H9 (cell line): ENCODE measurements at regions not wholly inside any gene's neighbourhood (a gene's known extent, or its start where the extent isn't known, plus 50 kb on each side); places are given as distances from the start of the nearest gene placed in this dataset.

ENCODE experiments used
- DNase-seq: peaks from one replicate; pipeline ENCODE4 v3.0.0-alpha.2; 2017
- H2AFZ ChIP-seq: one replicate; pipeline ENCODE4 v1.6.1; 2013; ENCODE audit warnings: mild to moderate bottlenecking, low read length, control low read depth, moderate library complexity
- H2AK5ac ChIP-seq: 2 replicates; pipeline ENCODE4 v1.6.1; 2013; ENCODE audit warnings: low read length, control low read depth, mixed read lengths; ENCODE audit not compliant: insufficient read length
- H2BK120ac ChIP-seq: one replicate; pipeline ENCODE4 v1.6.1; 2013; ENCODE audit warnings: low read depth, mild to moderate bottlenecking, low read length, control low read depth, inconsistent platforms; ENCODE audit not compliant: poor library complexity, severe bottlenecking
- H2BK12ac ChIP-seq: 2 replicates; pipeline ENCODE4 v1.6.1; 2013; ENCODE audit warnings: low read length, control low read depth, mixed read lengths, low read depth; ENCODE audit not compliant: insufficient read length
- H2BK15ac ChIP-seq: 2 replicates; pipeline ENCODE4 v1.6.1; 2013; ENCODE audit warnings: low read depth, low read length, control low read depth
- H2BK20ac ChIP-seq: one replicate; pipeline ENCODE4 v1.6.1; 2013; ENCODE audit warnings: low read depth, mild to moderate bottlenecking, low read length, control low read depth, inconsistent platforms; ENCODE audit not compliant: poor library complexity, severe bottlenecking
- H2BK5ac ChIP-seq: 2 replicates; pipeline ENCODE4 v1.6.1; 2013; ENCODE audit warnings: low read length, control low read depth, mixed read lengths; ENCODE audit not compliant: insufficient read length
- H3K14ac ChIP-seq: 2 replicates; pipeline ENCODE4 v1.6.1; 2013; ENCODE audit warnings: low read length, control low read depth; ENCODE audit not compliant: insufficient read depth
- H3K18ac ChIP-seq: 2 replicates; pipeline ENCODE4 v1.6.1; 2013; ENCODE audit warnings: low read depth, mild to moderate bottlenecking, mixed read lengths, low read length, control low read depth; ENCODE audit not compliant: insufficient read length
- H3K23ac ChIP-seq: 2 replicates; pipeline ENCODE4 v1.6.1; 2013; ENCODE audit warnings: low read length, control low read depth, mixed read lengths, low read depth; ENCODE audit not compliant: insufficient read length
- H3K23me2 ChIP-seq: 2 replicates; pipeline ENCODE4 v1.6.1; 2013; ENCODE audit warnings: low read depth, mild to moderate bottlenecking, mixed read lengths, low read length, control low read depth; ENCODE audit not compliant: insufficient read length, poor library complexity, severe bottlenecking
- H3K27ac ChIP-seq: 2 replicates; pipeline ENCODE4 v1.5.1; 2013; ENCODE audit warnings: low read length, control low read depth, mixed read lengths, low read depth; ENCODE audit not compliant: insufficient read length
- H3K27me3 ChIP-seq: 2 replicates; pipeline ENCODE4 v1.6.1; 2013; ENCODE audit warnings: low read length, control low read depth, inconsistent platforms; ENCODE audit not compliant: insufficient read depth
- H3K4ac ChIP-seq: 2 replicates; pipeline ENCODE4 v1.6.1; 2013; ENCODE audit warnings: low read depth, mild to moderate bottlenecking, control low read depth, inconsistent platforms, low read length, moderate library complexity
- H3K4me1 ChIP-seq: 2 replicates; pipeline ENCODE4 v1.6.1; 2013; ENCODE audit warnings: low read length, control low read depth, inconsistent platforms; ENCODE audit not compliant: insufficient read depth
- H3K4me2 ChIP-seq: 2 replicates; pipeline ENCODE4 v1.6.1; 2013; ENCODE audit warnings: low read length, control low read depth, mixed read lengths; ENCODE audit not compliant: insufficient read length, insufficient read depth
- H3K56ac ChIP-seq: 2 replicates; pipeline ENCODE4 v1.6.1; 2013; ENCODE audit warnings: low read depth, mild to moderate bottlenecking, mixed read lengths, low read length, control low read depth; ENCODE audit not compliant: insufficient read length
- H3K79me1 ChIP-seq: 2 replicates; pipeline ENCODE4 v1.6.1; 2013; ENCODE audit warnings: low read depth, mild to moderate bottlenecking, moderate library complexity, low read length, control low read depth, inconsistent platforms; ENCODE audit not compliant: insufficient read depth, poor library complexity, severe bottlenecking
- H3K79me2 ChIP-seq: 2 replicates; pipeline ENCODE4 v1.6.1; 2013; ENCODE audit warnings: low read length, control low read depth, inconsistent platforms; ENCODE audit not compliant: insufficient read depth
- H3K9ac ChIP-seq: 2 replicates; pipeline ENCODE4 v1.6.1; 2013; ENCODE audit warnings: low read length, control low read depth, mixed read lengths; ENCODE audit not compliant: insufficient read length; ENCODE audit errors: extremely low read depth
- H3K9me3 ChIP-seq: one replicate; pipeline ENCODE4 v1.6.1; 2013; ENCODE audit warnings: low read depth, low read length, inconsistent platforms; ENCODE audit not compliant: control insufficient read depth
- H3T11ph ChIP-seq: one replicate; pipeline ENCODE4 v1.6.1; 2013; ENCODE audit warnings: mild to moderate bottlenecking, low read length, control low read depth, inconsistent platforms
- H4K20me1 ChIP-seq: one replicate; pipeline ENCODE4 v1.6.1; 2013; ENCODE audit not compliant: control insufficient read depth, insufficient read length, insufficient read depth
- H4K5ac ChIP-seq: 2 replicates; pipeline ENCODE4 v1.6.1; 2013; ENCODE audit warnings: low read depth, mild to moderate bottlenecking, mixed read lengths, low read length, control low read depth; ENCODE audit not compliant: insufficient read length
- H4K8ac ChIP-seq: replicated peaks from 2 replicates; pipeline ENCODE4 v1.6.1; 2013; ENCODE audit warnings: low read length, control low read depth, mixed read lengths, low read depth; ENCODE audit not compliant: insufficient read length
- H4K91ac ChIP-seq: 2 replicates; pipeline ENCODE4 v1.6.1; 2013; ENCODE audit warnings: low read depth, mild to moderate bottlenecking, moderate library complexity, mixed read lengths, low read length, control low read depth; ENCODE audit not compliant: insufficient read length
- H3K27ac Mint-ChIP-seq, 3 experiments: 2 replicates in 2 of 3; 3 replicates in 1 of 3; pipeline ENCODE4 v1.8.0; 2020 to 2021; ENCODE audit warnings: mixed read lengths in 3 of 3, mild to moderate bottlenecking in 1 of 3, moderate library complexity in 1 of 3
- H3K27me3 Mint-ChIP-seq: 2 replicates; pipeline ENCODE4 v1.8.0; 2021; ENCODE audit warnings: low read depth, mild to moderate bottlenecking, moderate library complexity, mixed read lengths
- H3K36me3 Mint-ChIP-seq, 3 experiments: 2 replicates in 2 of 3; 3 replicates in 1 of 3; pipeline ENCODE4 v1.8.0; 2020 to 2021; ENCODE audit warnings: low read depth in 3 of 3, mixed read lengths in 3 of 3; ENCODE audit not compliant: insufficient read depth in 1 of 3
- H3K4me1 Mint-ChIP-seq, 2 experiments: 2 replicates each; pipeline ENCODE4 v1.8.0; 2020; ENCODE audit warnings: mixed read lengths in 2 of 2
- H3K4me3 Mint-ChIP-seq, 2 experiments: 2 replicates in 1 of 2; 3 replicates in 1 of 2; pipeline ENCODE4 v1.8.0; 2020 to 2021; ENCODE audit warnings: mild to moderate bottlenecking in 2 of 2, mixed read lengths in 2 of 2, moderate library complexity in 1 of 2
- H3K9me3 Mint-ChIP-seq, 2 experiments: 2 replicates in 1 of 2; 3 replicates in 1 of 2; pipeline ENCODE4 v1.8.0; 2020; ENCODE audit warnings: mild to moderate bottlenecking in 2 of 2, mixed read lengths in 2 of 2, moderate library complexity in 1 of 2
- WGBS: extraction: QIAGEN DNeasy Blood & Tissue Kit; methylation state at CpG from one replicate; pipeline ENCODE4 v1.1.7; 2013; ENCODE audit warnings: missing lambda C conversion rate, low lambda C conversion rate, mixed read lengths; ENCODE audit not compliant: insufficient read length; ENCODE audit errors: extremely low coverage; 5-methylcytosine and 5-hydroxymethylcytosine counted together
- TF ChIP-seq, protein P1 (sequence below): fragments of 200-600 bp; sonication (generic); conservative IDR thresholded peaks from 3 replicates; pipeline ENCODE4 v1.8.0; 2021; ENCODE audit warnings: antibody characterized with exemption, mild to moderate bottlenecking

GRCh38 chr2:176794392-176794791 is 418.2 kb upstream of the HNRNPA3 start:
- DNase-seq = no peak
- WGBS = no CpG with 5 or more reads among the region's 1 CpG
- Mint-ChIP-seq H3K36me3 (peaks cover 6 to 12% (median 10%) of the 10 kb centered on the region in 3 experiments), H3K4me1 (peaks cover 6 to 10% of the 10 kb centered on the region in 2 experiments), H3K27ac (no peak overlapping the region), H3K27me3 (peaks cover 2% of the 10 kb centered on the region; the same call in 1 of the 2 replicates), H3K9me3 (peaks cover 14 to 18% of the 10 kb centered on the region in 2 experiments), H3K4me3 (no peak overlapping the region)
- Histone ChIP-seq H4K5ac (no peak overlapping the region), H3K27me3 (no peaks in the 10 kb centered on the region), H3K9me3 (no peaks in the 10 kb centered on the region), H2AK5ac (no peak overlapping the region), H2BK120ac (no peak overlapping the region), H3K79me2 (no peaks in the 10 kb centered on the region), H2BK20ac (no peak overlapping the region), H3K18ac (no peak overlapping the region), H4K91ac (no peak overlapping the region), H2AFZ (no peak overlapping the region), H2BK5ac (no peak overlapping the region), H4K20me1 (no peaks in the 10 kb centered on the region), H3K14ac (no peak overlapping the region), H3K79me1 (no peaks in the 10 kb centered on the region), H3K23ac (no peak overlapping the region), H3K4ac (no peak overlapping the region), H3K9ac (no peak overlapping the region), H3K27ac (no peak overlapping the region), H4K8ac (no peak overlapping the region), H3K4me2 (no peak overlapping the region), H2BK12ac (peak overlapping the region; percentile 73), H3K4me1 (peaks cover 3% of the 10 kb centered on the region; the same call in 1 of the 2 replicates), H3K56ac (no peak overlapping the region), H3K23me2 (no peaks in the 10 kb centered on the region), H3T11ph (no peak overlapping the region), H2BK15ac (no peak overlapping the region)
- TF ChIP-seq, protein P1, sequence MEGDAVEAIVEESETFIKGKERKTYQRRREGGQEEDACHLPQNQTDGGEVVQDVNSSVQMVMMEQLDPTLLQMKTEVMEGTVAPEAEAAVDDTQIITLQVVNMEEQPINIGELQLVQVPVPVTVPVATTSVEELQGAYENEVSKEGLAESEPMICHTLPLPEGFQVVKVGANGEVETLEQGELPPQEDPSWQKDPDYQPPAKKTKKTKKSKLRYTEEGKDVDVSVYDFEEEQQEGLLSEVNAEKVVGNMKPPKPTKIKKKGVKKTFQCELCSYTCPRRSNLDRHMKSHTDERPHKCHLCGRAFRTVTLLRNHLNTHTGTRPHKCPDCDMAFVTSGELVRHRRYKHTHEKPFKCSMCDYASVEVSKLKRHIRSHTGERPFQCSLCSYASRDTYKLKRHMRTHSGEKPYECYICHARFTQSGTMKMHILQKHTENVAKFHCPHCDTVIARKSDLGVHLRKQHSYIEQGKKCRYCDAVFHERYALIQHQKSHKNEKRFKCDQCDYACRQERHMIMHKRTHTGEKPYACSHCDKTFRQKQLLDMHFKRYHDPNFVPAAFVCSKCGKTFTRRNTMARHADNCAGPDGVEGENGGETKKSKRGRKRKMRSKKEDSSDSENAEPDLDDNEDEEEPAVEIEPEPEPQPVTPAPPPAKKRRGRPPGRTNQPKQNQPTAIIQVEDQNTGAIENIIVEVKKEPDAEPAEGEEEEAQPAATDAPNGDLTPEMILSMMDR = no peak
